ENCODE measurements at regions not wholly inside any gene's neighbourhood (a gene's known extent, or its start where the extent isn't known, plus 50 kb on each side); places are given as distances from the start of the nearest gene placed in this dataset.

GRCh38 chr21:28224191-28224726, 768.4 kb downstream of the LTN1 start:
- Histone ChIP-seq H3K27me3 (replicated peaks; ENCODE audit: control insufficient read depth, insufficient read depth, low read length, poor library complexity, severe bottlenecking) (no peaks in the 10 kb centered on the region), H3K36me3 (ENCODE audit: control insufficient read depth, insufficient read depth, low read length) (no peaks in the 10 kb centered on the region), H3K9me3 (ENCODE audit: control insufficient read depth, low read length) (no peaks in the 10 kb centered on the region), H3K4me1 (ENCODE audit: control insufficient read depth, insufficient read depth, low read length, poor library complexity, severe bottlenecking) (no peaks in the 10 kb centered on the region), H3K4me3 (ENCODE audit: insufficient read depth, low read depth, low read length, poor library complexity, severe bottlenecking) (no peak overlapping the region), H3K27ac (ENCODE audit: insufficient read depth, low read length, poor library complexity, severe bottlenecking) (no peak overlapping the region)
- DNase-seq = no peak

- H3K27ac ChIP-seq (ENCODE audit: insufficient read depth, low read length, poor library complexity, severe bottlenecking) = no peak overlapping the region
- DNase-seq = no peak
Measured at GRCh38 chr21:28221984-28222383, 770.7 kb downstream of the LTN1 start.

GRCh38 chr21:28220680-28221079, 772.0 kb downstream of the LTN1 start:
- Histone ChIP-seq H3K9me3 (ENCODE audit: control insufficient read depth, low read length) (no peaks in the 10 kb centered on the region), H3K36me3 (ENCODE audit: control insufficient read depth, insufficient read depth, low read length) (no peaks in the 10 kb centered on the region), H3K4me1 (ENCODE audit: control insufficient read depth, insufficient read depth, low read length, poor library complexity, severe bottlenecking) (no peaks in the 10 kb centered on the region), H3K27me3 (replicated peaks; ENCODE audit: control insufficient read depth, insufficient read depth, low read length, poor library complexity, severe bottlenecking) (no peaks in the 10 kb centered on the region), H3K4me3 (ENCODE audit: insufficient read depth, low read depth, low read length, poor library complexity, severe bottlenecking) (no peak overlapping the region), H3K27ac (ENCODE audit: insufficient read depth, low read length, poor library complexity, severe bottlenecking) (no peak overlapping the region)
- no peak for DNase-seq

More at GRCh38 chr21:28221984-28222383, 770.7 kb downstream of the LTN1 start:
- no peaks in the 10 kb centered on the region for H3K36me3 ChIP-seq (ENCODE audit: control insufficient read depth, insufficient read depth, low read length)
- no peaks in the 10 kb centered on the region for H3K4me1 ChIP-seq (ENCODE audit: control insufficient read depth, insufficient read depth, low read length, poor library complexity, severe bottlenecking)
- no peaks in the 10 kb centered on the region for H3K9me3 ChIP-seq (ENCODE audit: control insufficient read depth, low read length)
- no peak overlapping the region for H3K4me3 ChIP-seq (ENCODE audit: insufficient read depth, low read depth, low read length, poor library complexity, severe bottlenecking)
- H3K27me3 ChIP-seq (replicated peaks; ENCODE audit: control insufficient read depth, insufficient read depth, low read length, poor library complexity, severe bottlenecking) = no peaks in the 10 kb centered on the region

GRCh38 chr21:28216976-28217523, 775.6 kb downstream of the LTN1 start:
- H3K4me3 ChIP-seq (ENCODE audit: insufficient read depth, low read depth, low read length, poor library complexity, severe bottlenecking) = no peak overlapping the region
- H3K9me3 ChIP-seq (ENCODE audit: control insufficient read depth, low read length) = no peaks in the 10 kb centered on the region
- H3K27me3 ChIP-seq (replicated peaks; ENCODE audit: control insufficient read depth, insufficient read depth, low read length, poor library complexity, severe bottlenecking) = no peaks in the 10 kb centered on the region
- no peaks in the 10 kb centered on the region for H3K36me3 ChIP-seq (ENCODE audit: control insufficient read depth, insufficient read depth, low read length)
- H3K4me1 ChIP-seq (ENCODE audit: control insufficient read depth, insufficient read depth, low read length, poor library complexity, severe bottlenecking) = no peaks in the 10 kb centered on the region
- H3K27ac ChIP-seq (ENCODE audit: insufficient read depth, low read length, poor library complexity, severe bottlenecking) = no peak overlapping the region
- DNase-seq = no peak

GRCh38 chr21:28215214-28215954, 777.3 kb downstream of the LTN1 start:
- H3K36me3 ChIP-seq (ENCODE audit: control insufficient read depth, insufficient read depth, low read length) = no peaks in the 10 kb centered on the region
- H3K4me1 ChIP-seq (ENCODE audit: control insufficient read depth, insufficient read depth, low read length, poor library complexity, severe bottlenecking) = no peaks in the 10 kb centered on the region
- H3K27ac ChIP-seq (ENCODE audit: insufficient read depth, low read length, poor library complexity, severe bottlenecking) = no peak overlapping the region
- no peaks in the 10 kb centered on the region for H3K9me3 ChIP-seq (ENCODE audit: control insufficient read depth, low read length)
- H3K27me3 ChIP-seq (replicated peaks; ENCODE audit: control insufficient read depth, insufficient read depth, low read length, poor library complexity, severe bottlenecking) = no peaks in the 10 kb centered on the region
- no peak for DNase-seq
- no peak overlapping the region for H3K4me3 ChIP-seq (ENCODE audit: insufficient read depth, low read depth, low read length, poor library complexity, severe bottlenecking)

- H3K4me3 ChIP-seq (ENCODE audit: insufficient read depth, low read depth, low read length, poor library complexity, severe bottlenecking) = no peak overlapping the region
- H3K4me1 ChIP-seq (ENCODE audit: control insufficient read depth, insufficient read depth, low read length, poor library complexity, severe bottlenecking) = no peaks in the 10 kb centered on the region
- no peak for DNase-seq
- H3K27me3 ChIP-seq (replicated peaks; ENCODE audit: control insufficient read depth, insufficient read depth, low read length, poor library complexity, severe bottlenecking) = no peaks in the 10 kb centered on the region
- no peak overlapping the region for H3K27ac ChIP-seq (ENCODE audit: insufficient read depth, low read length, poor library complexity, severe bottlenecking)
- no peaks in the 10 kb centered on the region for H3K9me3 ChIP-seq (ENCODE audit: control insufficient read depth, low read length)
- H3K36me3 ChIP-seq (ENCODE audit: control insufficient read depth, insufficient read depth, low read length) = no peaks in the 10 kb centered on the region
Measured at GRCh38 chr21:28214786-28215185, 777.9 kb downstream of the LTN1 start.

- DNase-seq = no peak
Measured at GRCh38 chr21:28213261-28213660, 779.4 kb downstream of the LTN1 start.

GRCh38 chr21:28212061-28212460, 780.6 kb downstream of the LTN1 start:
- DNase-seq = no peak
- Histone ChIP-seq H3K4me3 (ENCODE audit: insufficient read depth, low read depth, low read length, poor library complexity, severe bottlenecking) (no peak overlapping the region), H3K27ac (ENCODE audit: insufficient read depth, low read length, poor library complexity, severe bottlenecking) (no peak overlapping the region), H3K27me3 (replicated peaks; ENCODE audit: control insufficient read depth, insufficient read depth, low read length, poor library complexity, severe bottlenecking) (no peaks in the 10 kb centered on the region), H3K36me3 (ENCODE audit: control insufficient read depth, insufficient read depth, low read length) (no peaks in the 10 kb centered on the region), H3K9me3 (ENCODE audit: control insufficient read depth, low read length) (no peaks in the 10 kb centered on the region), H3K4me1 (ENCODE audit: control insufficient read depth, insufficient read depth, low read length, poor library complexity, severe bottlenecking) (no peaks in the 10 kb centered on the region)

More at GRCh38 chr21:28213261-28213660, 779.4 kb downstream of the LTN1 start:
- Histone ChIP-seq H3K27me3 (replicated peaks; ENCODE audit: control insufficient read depth, insufficient read depth, low read length, poor library complexity, severe bottlenecking) (no peaks in the 10 kb centered on the region), H3K36me3 (ENCODE audit: control insufficient read depth, insufficient read depth, low read length) (no peaks in the 10 kb centered on the region), H3K4me3 (ENCODE audit: insufficient read depth, low read depth, low read length, poor library complexity, severe bottlenecking) (no peak overlapping the region), H3K27ac (ENCODE audit: insufficient read depth, low read length, poor library complexity, severe bottlenecking) (no peak overlapping the region), H3K9me3 (ENCODE audit: control insufficient read depth, low read length) (no peaks in the 10 kb centered on the region), H3K4me1 (ENCODE audit: control insufficient read depth, insufficient read depth, low read length, poor library complexity, severe bottlenecking) (no peaks in the 10 kb centered on the region)

GRCh38 chr21:28207436-28208173, 785.1 kb downstream of the LTN1 start:
- no peaks in the 10 kb centered on the region for H3K9me3 ChIP-seq (ENCODE audit: control insufficient read depth, low read length)
- H3K36me3 ChIP-seq (ENCODE audit: control insufficient read depth, insufficient read depth, low read length) = no peaks in the 10 kb centered on the region
- no peaks in the 10 kb centered on the region for H3K27me3 ChIP-seq (replicated peaks; ENCODE audit: control insufficient read depth, insufficient read depth, low read length, poor library complexity, severe bottlenecking)
- no peaks in the 10 kb centered on the region for H3K4me1 ChIP-seq (ENCODE audit: control insufficient read depth, insufficient read depth, low read length, poor library complexity, severe bottlenecking)
- H3K27ac ChIP-seq (ENCODE audit: insufficient read depth, low read length, poor library complexity, severe bottlenecking) = no peak overlapping the region
- no peak for DNase-seq
- H3K4me3 ChIP-seq (ENCODE audit: insufficient read depth, low read depth, low read length, poor library complexity, severe bottlenecking) = no peak overlapping the region

GRCh38 chr21:28200726-28201125, 792.0 kb downstream of the LTN1 start:
- Histone ChIP-seq H3K27me3 (replicated peaks; ENCODE audit: control insufficient read depth, insufficient read depth, low read length, poor library complexity, severe bottlenecking) (no peaks in the 10 kb centered on the region), H3K36me3 (ENCODE audit: control insufficient read depth, insufficient read depth, low read length) (no peaks in the 10 kb centered on the region), H3K4me3 (ENCODE audit: insufficient read depth, low read depth, low read length, poor library complexity, severe bottlenecking) (no peak overlapping the region), H3K4me1 (ENCODE audit: control insufficient read depth, insufficient read depth, low read length, poor library complexity, severe bottlenecking) (no peaks in the 10 kb centered on the region), H3K9me3 (ENCODE audit: control insufficient read depth, low read length) (no peaks in the 10 kb centered on the region), H3K27ac (ENCODE audit: insufficient read depth, low read length, poor library complexity, severe bottlenecking) (no peak overlapping the region)
- DNase-seq = no peak

Data from effector memory CD4-positive, alpha-beta T cell (primary cell).